ENCODE measurements at regions not wholly inside any gene's neighbourhood (a gene's known extent, or its start where the extent isn't known, plus 50 kb on each side); places are given as distances from the start of the nearest gene placed in this dataset.
"Not testable (repeated sequence)": the region's sequence is repeated elsewhere in the genome, so short reads cannot be mapped to it uniquely, and the experiment has no call there.

DNA sequence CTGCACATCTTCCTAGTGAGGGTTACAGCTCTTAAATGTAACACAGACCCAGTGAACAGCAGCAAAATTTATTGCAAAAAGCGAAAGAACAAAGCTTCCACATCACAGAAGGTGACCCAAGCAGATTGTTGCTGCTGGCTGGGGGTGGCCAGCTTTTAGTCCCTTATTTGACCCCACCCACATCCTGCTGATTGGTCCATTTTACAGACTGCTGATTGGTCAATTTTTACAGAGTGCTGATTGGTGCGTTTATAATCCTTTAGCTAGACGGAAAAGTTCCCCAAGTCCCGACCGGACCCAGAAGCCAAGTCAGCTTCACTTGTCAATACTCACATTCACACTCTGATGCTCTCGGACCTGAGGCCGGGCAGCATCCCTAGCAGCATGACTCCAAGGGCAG lies 154.5 kb upstream of the ATP10A start:
- no peak for DNase-seq

DNA sequence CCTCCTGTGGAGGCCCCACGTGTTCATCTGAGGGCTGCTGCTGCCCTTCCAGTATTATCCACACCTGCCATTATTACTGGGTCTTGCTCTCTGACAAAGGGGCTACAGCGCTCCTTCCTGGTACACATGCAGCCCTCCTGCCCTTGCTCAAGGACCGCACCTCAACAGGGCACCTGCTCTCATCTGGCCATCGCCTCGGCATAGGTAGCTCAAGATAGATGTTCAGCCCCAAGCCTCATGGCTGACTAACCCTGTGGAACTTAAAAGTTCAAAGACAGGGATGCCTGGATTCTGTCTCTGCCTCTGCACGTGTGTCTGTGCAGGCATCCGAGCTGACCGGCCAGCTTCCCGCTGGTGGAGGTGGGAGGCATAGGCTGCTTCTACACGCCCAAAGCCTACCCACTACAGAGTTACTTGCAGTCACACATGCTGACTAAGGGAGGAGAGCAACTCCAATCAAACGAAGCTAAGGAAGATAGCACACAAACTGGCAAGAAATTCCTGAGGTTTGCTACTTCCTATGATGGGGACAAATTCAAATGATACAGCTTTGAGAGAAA lies 152.5 kb upstream of the ATP10A start:
- DNase-seq: no peak

DNA sequence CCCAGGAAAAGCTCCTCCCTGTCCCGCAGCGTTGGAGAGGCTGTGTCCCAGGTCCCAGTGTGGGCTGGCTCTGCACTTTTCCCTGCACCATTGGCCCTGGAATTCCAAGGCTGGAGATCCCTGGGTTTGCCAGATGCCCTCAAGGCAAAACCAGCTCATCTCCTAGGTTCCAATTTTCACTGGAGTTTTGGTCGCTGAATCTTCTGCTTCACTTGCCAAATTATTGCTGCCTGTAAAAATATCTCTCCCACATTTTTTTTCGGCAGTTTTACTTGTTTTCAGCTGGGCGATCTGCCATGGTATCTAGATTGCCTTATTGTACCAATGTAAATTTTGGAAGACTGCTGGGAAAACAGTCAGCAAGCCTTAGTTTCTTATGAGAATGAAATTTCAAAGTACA lies 150.9 kb upstream of the ATP10A start:
- DNase-seq: no peak

DNA sequence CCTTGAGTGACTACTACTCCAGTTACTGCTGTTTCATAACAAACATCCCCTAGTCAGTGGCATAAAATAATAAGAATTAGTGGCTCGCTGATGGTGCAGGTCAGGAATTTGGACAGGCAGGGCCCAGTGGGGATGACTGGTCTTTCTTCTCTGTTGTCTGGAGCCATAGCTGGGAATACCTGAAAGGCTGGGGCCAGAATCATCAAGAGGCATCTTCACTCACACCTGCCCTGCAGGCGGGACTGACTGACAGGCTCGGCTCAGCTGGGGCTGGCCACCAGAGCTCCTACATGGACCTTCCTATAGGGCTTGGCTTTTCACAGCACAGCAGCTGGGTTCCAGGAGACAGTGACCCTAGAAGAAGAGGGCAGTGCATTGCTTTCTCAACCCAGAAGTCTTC lies 148.8 kb upstream of the ATP10A start:
- DNase-seq: no peak

DNA sequence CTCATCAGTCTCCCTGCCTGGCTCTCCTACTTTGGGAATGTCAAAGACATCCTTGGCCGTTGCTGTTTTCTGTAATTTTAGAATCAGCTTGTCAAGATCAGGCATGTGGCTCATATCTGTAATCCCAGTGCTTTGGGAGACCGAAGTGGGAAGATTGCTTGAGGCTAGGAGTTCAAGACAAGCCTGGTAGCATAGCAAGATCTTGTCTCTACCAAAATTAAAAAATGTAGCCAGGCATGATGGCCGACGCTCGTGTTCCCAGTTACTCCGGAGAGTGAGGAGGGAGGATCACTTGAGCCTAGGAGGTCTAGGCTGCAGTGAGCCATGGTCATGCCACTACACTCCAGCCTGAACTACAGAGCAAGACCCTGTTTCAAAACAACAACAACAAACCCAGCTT lies 144.0 kb upstream of the ATP10A start:
- no peak for DNase-seq

DNA sequence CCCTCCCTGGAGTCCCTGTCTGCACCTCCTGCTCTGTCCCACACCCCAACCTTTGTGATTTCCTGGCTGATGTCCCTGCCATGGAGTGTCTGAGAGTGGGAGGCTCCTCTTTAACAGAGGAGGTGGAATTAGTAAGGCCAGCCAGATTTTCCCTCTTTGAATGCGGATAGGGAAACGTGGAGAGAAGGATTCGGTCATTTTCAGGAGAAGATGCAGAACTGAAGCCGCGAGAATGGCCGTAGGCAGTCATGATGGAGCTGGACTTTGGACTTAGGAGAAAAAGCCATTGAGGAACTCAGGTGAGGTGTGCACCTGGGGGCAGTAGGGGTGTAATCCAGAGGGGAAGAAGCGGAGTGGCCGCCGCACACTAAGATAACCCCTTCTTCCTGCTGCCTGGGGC lies 138.1 kb upstream of the ATP10A start:
- no peak for DNase-seq

DNA sequence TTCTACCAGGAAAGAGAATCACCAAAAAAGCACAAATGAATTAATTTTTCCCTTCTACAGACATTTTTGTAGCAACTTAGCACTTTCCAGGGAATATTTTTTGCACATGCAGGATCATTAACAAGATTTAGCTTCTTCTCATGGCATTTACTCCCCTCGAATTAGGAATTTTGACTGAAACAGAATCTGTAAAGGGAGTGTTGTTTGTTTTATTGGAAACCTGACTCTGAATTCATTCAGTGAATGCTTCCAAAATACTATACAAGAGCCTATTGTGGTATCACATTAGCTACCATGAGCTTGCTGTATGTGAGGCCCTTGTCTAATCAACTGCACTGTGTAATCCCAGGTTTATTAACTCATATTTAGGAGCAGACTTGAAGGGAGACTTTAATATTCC lies 130.4 kb upstream of the ATP10A start:
- no peak for DNase-seq

DNA sequence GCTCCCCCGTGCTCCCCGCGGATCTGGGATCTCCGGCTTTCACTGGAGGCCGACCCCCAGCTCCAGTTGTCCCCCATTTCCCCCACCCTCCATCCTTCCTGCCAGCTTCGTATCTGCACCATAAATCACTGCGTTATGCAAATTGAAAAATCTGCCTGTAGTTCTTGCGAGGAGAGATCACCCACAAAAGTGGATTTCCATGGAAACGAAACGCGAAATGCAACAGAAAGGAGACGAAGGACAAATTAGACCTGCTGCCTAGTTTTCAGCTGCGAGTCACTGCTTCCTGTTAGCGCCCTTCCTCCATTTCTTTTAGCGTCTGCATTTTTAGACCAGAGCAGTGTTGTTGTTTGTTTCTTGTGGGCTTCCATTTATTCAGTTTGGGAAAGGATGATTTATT lies 127.1 kb upstream of the ATP10A start:
- DNase-seq: no peak

DNA sequence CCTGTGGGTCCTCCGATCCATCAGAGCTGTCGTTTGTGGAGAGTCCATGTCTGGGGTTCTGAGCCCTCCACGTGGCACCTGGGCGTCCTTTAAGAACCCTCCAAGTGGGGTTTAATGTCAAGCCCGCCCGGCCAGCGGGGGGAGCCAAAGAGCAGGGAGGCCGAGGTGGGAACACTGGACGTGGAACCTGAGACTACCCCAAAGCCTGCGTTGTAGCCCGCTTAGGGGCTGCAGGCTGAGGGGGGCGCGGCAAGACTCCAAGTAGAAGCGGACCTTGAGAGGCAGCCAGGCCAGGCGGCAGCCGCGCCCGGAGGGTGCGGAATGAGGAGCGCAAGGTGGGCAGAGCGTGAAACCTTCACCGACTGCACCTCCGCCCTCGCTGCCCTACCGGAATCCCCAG lies 126.2 kb upstream of the ATP10A start:
- DNase-seq: no peak

DNA sequence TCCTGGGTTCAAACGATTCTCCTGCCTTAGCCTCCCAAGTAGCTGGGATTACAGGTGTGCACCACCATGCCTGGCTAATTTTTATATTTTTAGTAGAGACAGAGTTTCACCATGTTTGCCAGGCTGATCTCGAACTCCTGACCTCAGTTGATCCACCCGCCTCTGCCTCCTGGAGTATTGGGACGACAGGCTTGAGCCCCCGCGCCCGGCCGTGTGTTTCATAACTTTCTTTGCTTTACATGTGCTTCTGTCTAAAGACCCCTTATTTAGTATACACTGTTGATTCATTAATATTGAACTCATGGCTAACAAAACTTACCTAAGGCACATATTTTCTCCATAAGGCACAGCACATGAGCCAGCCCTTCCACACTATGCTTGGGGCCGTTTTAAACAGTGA lies 125.6 kb upstream of the ATP10A start:
- DNase-seq: not testable (repeated sequence)

DNA sequence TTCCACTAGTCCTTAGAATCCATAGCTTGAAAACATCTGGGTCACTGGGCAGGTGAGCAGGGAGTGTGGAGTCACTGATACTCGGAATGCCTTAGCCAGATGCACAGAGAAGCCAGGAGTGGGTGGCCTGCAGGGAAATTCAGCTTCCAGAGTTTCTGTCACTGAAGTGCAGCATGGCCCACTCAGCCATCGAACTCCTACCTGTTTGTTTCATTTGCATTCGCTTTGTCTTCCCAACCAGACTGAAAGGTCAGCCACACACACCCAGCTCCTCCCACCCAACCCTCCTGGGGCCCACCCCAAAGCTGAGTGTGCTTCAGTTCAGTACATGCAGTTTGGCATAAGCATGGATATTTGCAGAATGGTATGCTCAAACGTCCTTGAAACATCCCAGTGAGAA lies 124.5 kb upstream of the ATP10A start:
- no peak for DNase-seq

DNA sequence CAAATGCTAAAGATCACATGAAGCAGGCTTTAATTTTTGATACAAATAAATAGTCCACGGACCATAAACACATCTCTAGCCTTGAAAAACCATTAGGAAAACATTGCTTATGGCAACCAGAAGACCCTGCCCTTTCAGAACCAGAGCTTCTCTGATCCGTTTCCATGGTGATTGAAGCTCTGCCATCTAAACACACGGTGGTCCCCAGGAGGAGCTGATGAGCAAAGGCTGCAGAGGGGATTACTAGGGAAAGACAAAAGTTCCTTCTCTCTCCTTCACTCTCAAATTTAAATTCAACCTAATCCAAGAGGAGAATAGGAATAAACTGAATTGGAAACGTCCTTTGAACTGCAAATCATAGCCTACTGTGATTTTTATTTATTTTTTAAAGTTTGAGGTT lies 122.0 kb upstream of the ATP10A start:
- no peak for DNase-seq

DNA sequence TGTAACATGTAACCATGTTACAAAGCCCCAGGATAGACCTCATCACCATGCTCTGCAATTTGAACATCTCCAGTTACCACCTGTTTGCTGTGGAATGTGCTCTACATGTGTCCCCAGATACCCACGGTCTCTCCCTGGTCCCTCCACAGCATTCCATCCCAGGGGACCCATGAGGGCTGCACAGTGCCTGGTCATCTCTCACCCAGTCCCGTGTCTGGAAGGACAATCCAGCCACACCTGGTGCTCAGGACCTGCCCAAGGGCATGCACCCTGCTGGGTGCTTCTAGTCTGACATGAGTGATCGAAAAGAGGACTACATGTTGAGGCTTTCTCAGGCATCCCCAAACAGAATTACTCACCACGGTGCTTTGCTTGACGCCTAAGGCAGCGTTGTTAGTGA lies 119.6 kb upstream of the ATP10A start:
- DNase-seq: no peak

DNA sequence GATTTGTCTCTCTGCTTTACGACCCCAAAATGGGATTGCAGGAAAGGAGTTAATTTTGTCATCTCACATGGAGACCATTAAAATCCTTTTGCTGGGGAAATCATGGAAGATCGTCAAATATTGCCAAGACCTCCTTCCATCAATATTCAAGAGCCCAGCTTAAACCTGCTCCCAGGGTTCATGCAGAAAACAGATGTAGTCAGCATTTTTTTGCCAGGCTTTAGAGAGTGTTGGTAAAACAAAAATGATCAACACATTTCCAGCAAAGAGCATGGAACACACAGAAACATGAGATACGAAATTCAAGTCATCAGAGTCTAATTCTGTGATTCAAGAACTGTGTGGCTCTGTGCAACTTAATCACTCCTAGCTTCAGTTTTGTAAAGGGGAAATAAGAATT lies 118.0 kb upstream of the ATP10A start:
- DNase-seq: no peak

DNA sequence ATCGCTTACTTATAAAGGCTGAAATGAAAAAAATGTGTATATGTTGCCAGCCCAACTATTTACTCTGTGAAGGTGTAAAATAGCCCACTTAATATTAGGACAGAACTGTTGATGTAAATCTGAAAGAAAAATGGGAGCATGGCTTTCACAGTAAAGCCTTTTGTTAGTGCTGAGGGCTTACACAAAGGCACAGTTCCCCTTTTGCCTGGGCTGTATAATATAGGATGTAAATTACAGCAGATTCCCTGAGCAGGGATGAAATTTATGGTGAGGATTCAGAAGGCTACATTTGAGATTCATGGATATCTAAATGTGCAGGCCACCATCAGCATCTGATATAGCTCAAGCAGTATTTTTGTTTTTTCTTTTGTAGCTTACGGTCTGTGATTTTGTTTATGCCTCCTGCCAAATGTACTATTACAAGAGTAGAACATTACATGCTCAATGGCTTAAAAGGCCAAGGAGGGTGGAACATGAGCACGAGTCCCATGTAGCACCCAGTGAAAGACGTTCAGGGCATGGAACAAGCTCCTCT lies 109.1 kb upstream of the ATP10A start:
- DNase-seq: no peak

DNA sequence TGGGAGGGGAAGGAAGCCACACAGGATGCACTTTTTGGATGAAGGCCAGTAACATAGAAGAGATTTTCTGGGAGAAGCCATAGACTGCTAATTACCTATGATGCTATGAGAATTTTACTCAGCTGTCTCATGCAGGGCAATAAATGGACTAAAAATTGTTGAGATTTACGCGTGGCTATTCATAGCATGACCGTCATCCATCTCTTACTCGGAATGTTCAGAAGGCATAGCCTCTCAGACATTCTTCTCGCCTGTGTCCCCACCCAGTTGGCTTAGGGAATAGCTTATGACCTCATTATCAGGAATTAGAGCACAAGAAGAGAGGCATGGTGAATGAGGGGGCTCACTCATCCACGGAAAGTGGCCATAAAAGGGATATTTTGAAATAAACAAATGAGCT lies 107.9 kb upstream of the ATP10A start:
- no peak for DNase-seq

DNA sequence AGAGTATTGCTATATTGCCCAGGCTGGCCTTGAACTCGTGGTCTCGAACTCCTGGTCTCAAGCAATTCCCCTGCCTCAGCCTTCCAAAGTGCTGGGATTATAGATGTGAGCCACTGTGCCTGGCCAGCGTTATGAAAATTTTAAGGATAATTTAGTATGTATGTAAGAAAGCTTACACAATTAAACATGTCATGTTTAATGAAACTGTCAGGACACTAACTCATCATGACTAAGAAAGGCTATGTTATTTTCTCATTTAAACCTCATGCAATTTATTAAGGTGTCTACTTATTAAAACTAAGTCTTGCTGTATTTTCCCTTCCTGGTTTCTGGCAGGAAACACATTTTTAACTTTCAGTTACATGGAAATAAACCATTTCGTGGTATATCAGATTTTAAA lies 106.8 kb upstream of the ATP10A start:
- no peak for DNase-seq

DNA sequence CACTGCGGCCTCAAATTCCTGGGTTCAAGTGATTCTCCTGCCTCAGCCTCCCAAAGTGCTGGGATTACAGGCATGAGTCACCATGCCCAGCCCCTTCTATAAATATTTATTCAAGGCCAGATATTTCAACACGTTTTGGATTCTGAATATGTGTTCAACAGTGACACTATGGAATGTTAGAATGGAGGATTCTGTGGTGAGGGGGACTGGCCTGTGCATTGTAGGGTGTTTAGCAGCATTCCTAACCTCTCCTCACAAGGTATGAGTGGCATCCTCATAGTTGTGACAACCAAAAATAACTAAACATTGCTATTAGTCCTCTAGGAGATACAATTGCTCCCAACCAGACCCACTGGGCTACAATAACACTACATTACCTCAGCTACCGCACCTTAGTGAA lies 104.0 kb upstream of the ATP10A start:
- DNase-seq: no peak

DNA sequence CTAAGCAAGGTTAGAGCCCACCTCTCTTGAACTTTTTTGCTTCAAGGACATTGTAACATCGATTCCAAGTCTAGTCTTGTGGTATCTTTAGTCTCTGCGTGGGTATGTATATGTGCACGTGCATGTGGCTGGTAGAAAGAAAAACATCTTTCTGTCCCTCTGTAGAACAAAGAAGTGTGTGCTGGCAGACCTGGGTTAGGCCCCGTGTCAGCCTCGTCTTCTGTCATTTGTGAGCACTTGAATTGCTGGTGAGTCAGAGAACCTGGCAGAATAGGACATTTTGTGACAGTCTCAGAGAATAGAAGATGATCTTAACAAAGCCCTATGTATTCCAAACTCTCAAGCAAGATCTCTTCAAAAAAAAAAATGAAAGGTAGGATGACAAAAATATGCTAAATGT lies 102.2 kb upstream of the ATP10A start:
- DNase-seq: no peak

DNA sequence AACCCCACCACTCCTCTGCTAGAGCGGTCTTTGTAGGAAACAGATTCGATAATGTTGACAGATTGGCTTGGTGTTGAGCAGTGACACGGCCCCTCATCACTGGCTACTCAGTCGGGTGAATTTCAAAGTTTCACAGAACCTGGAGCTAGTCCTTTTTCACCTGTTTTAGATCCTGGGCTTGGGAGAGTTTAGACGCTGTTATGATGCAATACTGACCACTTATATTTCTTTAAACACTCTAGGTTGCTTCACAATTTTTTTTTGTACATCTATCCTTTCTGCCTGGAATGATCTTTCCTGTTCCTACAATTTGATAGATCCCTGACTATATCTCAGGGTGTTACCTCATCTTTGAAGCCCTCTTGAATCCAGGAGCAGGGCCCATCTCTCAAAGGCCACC lies 97.1 kb upstream of the ATP10A start:
- no peak for DNase-seq

DNA sequence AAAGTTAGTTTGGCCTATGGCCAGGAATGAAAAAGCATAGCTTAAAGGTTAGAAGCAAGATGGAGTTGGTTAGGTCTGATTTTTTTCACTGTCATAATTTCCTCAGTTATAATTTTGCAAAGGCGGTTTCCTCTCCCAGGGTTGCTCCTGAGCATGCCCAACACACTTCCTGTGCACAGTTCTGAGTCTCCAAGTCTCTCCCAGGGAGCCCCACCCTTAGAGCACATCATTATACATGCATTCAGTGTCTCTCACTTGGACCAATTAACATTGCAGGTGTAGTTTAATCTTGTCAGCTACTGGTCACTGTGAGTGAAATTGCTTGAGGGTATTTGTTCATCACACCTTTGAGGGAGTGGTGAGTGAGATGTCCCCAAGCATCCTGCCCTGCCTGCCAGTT lies 96.0 kb upstream of the ATP10A start:
- DNase-seq: no peak

DNA sequence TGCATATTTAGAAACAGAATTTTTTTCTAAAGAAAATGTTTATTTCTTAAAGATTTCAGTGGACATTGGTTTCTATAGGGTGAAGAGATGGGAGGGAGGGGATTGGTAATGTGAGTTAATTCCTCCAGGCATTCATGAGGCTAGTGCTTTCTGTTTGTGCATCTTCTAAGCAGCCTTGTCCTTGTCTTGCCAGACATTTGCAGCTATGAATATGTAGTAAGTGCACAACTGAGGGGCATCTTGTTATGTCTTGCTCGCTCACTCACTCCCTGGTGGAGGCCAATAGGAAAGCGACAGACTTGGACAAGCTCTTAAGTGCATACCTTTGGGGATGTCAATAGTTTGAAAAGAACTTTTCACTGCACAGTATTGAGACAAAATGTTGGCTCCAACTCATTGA lies 92.5 kb upstream of the ATP10A start:
- DNase-seq: no peak

DNA sequence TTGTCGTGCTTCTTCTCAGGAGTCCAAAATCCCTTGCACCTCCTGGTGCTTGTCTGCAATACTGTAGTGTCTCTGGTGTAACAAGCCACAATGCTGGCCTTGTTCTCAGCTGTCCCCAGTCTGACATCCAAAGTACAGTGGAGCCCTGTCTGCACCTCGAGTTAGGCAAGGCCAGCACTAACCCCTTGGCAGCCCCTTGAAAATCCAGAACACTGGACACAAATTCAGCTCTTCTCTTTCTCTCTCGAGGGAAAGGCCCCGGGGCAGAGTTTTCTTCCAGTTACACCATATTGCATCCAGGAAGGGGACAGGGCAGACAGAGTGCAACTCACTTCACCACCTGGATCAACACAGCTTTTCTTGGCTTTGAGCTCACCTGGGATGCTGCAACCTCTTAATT lies 91.3 kb upstream of the ATP10A start:
- no peak for DNase-seq

DNA sequence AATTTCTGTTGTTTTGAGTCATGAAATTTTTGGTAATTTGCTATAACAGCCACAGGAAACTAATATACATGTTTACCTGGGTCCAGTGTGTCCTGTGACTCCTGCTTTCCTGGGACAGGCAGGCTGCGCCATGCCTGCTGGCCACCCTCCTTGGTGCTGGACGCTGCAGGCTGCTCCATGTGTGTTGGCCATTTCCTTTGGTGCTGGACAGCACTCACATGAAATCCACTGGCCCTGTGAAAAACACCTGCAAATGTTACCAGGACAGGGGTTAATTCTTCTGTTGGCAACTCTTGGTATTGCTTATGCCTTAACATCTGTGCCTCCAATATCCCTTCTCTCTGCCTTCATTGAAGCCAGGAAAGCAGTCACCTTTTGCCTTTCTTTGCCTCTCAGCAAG lies 86.9 kb upstream of the ATP10A start:
- DNase-seq: no peak
